HG03469 (cell line): ENCODE measurements at regions not wholly inside any gene's neighbourhood (a gene's known extent, or its start where the extent isn't known, plus 50 kb on each side); places are given as distances from the start of the nearest gene placed in this dataset.

Experiments
- ATAC-seq: cut with Tn5 transposase; IDR thresholded peaks from one replicate; pipeline ENCODE4 v1.9.1; 2021; ENCODE audit warnings: mild to moderate bottlenecking, moderate library complexity, moderate number of reproducible peaks; ENCODE audit not compliant: unreplicated experiment

DNA sequence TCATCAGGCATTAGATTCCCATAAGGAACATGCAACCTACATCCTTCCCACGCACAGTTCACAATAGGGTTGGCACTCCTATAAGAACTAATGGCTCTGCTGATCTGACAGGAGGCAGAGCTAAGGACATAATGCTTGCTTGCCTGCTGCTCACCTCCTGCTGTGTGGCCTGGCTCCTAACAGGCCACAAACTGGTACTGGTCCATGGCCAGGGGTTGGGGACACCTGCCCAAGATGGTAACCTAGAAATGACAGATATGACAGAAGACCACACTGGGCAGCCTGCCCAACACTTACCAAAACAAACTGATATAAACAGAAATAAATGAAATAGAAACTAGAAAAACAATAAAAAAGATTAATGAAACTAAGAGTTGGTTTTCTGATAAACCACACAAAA, 325.6 kb downstream of the SEC23A start:
- ATAC-seq = no peak

DNA sequence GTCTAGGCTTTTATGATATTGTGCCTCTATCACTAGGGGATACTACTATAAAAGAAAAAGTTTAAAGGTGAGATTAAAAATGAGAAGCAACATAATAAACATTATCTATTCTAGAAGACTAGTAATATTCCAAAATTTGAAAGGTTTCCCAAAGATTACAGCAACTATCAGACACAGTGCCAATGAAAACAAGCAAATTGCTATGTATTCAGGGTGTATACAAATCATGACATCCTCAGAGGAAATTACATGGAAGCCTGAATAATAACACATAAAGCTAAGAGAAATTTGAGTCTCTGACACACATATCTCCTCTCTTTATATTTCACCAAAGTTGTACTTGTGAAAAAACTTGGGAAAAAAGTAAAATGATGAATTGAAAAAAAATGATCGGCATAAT, 327.0 kb downstream of the SEC23A start:
- no peak for ATAC-seq

DNA sequence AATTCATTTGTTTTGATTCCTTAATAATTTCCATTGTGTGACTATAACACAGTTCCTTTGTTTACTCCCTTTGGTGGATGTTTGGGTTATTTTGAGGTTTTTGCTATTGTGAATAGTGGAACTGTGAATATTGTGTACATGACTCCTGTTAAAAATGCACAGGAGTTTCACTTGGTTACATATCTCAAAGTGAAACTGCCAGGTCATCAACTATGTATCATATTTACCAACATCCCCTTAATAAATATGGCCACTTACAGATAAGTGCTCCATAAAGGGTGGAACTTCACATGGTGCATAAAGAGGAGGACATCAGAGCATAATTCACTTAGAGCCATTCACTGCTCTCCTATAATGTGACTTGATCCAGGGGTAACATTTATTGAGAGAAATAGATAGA, 328.9 kb downstream of the SEC23A start:
- ATAC-seq = no peak

DNA sequence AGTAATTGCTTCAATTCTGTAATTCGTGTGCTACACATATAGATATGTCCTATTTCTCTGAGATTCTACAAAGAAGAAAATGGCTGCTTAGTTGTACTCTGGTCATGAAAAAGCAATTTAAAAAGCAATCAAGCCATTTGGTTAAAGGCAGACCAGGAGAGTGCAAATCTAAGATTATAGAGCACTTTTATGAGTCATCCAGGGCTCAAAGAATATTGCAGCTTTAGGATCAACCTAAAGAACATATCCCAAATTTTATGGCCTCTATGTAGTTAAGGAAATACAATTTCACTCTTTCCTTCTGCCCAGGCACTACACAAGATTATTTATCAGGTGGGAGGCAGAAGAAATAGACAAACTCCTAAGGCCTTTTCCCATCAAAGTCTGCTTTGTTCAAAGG, 332.8 kb downstream of the SEC23A start:
- no peak for ATAC-seq

DNA sequence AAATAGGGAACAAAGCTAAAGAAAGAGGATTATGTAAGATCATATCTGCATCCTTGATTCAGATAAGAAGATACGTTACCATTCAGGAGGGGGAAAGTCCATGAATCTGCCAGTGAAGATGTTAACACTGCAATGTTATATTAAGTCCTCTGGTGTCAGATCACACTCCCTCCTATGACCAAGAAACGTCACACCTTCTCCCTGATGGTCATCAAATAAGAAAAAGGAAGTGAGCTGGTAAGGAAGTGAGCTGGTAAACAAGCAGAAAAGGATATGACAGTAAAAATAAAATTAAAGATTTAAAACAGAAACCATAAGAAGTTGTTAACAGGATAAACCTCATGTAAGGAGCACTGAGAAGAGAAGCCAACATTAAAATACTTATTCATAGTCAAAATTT, 340.2 kb downstream of the SEC23A start:
- no peak for ATAC-seq

DNA sequence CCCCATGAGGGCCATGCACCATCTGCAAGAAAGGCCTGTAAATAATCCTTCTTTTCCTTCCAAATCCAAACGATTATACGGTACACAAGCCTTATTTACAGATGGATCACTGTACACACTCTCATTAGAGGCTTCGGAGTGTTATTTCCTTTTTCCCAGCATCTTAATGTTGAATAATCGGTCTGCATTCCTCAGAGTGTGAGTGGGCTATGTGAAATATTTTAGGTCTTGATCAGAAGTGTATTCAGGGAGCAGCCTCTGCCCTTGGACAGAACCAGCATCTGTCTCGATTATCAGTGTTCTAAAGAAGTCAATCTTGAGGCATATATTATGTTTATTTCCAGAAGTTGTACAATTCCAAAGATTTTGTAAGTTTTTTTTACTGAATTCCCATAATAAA, 340.6 kb downstream of the SEC23A start:
- ATAC-seq = no peak

DNA sequence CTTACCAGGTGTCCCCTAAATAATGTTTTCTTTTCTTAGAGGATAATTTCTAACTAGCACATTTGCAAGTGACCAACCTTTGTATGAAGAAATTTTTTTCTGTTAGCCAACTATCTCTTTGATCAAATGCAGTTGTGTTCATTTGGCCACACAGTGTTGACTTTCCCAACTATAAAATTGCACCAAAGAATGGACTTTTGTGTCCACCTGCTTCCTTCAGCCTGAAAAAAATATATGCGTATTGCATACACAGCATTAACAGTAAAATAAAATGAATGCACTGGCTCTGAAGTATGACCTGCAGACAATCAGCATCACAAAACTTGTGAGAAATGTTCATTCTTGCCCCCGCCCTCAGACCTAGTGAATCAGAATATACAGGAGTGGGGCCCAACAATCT, 342.0 kb downstream of the SEC23A start:
- no peak for ATAC-seq

DNA sequence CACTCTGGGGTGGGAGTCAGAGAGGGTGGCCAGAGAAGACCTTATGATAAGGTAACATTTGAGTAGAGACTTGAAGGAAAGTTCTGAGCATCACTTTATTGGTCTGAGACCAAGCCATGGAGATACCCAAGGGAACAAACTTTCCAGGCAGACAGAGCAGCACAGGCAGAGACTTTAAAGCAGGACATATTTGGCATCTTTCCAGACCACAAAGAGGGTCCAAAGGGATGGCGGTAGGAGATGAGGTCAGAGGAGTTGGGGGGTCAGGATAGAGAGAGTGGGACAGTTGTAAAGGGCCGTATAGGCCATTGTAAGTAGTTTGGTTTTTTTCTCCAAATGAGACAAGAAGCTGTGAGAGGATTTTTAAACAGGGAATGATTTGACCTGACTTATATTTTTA, 344.4 kb downstream of the SEC23A start:
- no peak for ATAC-seq

DNA sequence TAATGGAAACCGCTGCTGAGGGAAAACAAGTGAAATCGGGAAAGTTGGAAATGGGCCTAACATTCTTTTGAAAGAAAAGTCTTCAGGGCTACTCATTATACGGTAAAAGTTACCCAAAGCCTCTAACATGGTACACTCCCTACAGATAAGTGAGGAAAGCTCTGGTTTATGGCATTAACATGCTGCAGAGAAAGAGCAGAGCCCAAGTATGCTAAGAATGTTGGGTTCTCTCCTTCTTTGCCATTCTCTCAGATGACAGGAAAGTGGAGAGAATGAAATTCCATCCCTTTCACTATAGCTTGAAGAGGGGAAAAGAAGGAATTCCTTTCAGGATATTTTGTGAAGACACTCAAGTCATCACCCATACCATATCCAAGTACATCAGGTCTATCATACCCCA, 348.0 kb downstream of the SEC23A start:
- ATAC-seq = no peak

DNA sequence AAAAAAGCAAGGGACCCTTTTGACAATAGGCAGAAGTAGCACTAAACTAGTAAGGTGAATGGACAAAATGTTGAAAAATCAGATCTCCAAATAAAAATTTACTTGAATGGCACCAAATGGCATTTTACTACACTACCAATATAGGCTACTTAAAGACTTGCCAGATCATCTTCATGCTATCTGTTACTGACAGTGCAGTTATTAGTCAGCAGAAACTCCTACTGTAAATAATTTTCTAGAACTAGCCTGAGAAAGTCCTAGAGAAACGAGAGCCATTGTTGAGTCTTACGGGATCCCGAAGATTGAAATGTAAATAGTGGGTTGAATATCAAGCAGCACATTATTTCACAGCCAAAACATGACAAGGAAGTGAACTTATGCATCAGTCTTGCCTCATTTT, 350.3 kb downstream of the SEC23A start:
- no peak for ATAC-seq

DNA sequence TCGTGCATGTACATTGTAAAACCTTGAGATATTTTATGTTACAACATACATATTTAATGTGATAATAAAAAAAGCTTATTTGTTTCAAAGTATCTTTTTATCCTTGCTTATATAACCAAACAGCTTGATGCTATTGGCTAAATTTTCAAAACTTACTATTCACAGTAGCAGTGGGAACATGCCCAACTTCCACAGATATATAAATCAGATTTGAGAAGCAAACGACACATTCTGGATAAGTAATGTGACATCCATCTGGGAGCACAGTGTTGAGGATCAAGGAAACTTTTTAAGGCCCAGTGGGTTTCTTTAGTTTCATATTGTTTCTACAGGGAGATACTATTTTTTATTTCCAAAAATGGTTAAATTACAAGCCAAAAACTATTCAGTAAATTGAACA, 350.7 kb downstream of the SEC23A start:
- no peak for ATAC-seq

DNA sequence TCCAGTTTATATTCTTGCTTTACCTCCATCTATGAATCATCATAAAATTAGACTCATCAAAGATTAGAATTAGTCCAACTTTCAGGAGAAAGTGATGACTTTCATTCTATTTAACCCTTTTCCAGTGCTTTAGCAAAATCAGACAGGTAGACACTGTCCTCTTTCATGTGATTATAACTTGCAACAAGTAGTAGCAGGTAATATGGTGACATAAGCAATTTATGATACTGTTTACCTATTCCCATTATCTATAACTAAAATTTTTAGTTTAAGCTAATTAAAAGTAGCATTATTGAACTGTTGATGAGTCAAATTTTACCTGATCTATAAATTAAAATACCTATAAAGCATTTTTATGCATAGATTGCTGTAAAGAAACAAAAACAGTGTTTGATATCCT, 351.6 kb downstream of the SEC23A start:
- no peak for ATAC-seq

DNA sequence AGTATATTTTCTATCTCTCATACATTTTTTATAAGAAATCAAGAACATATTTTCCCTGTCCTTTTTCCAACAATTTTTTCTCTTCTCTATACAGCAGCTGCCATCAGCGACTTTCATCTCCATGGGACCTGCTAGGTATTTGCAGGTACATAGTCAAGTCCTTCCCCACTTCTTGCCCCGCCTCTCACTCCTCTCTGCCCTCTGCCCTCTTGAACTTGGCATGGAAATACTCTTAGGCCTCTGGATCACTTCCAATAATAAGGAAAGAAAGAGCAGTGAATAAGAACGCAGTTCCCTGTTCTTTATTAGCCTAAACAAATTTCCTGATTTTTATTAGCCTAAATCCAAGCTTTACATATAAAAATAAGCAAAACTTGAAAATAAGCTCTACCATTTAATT, 353.1 kb downstream of the SEC23A start:
- no peak for ATAC-seq

DNA sequence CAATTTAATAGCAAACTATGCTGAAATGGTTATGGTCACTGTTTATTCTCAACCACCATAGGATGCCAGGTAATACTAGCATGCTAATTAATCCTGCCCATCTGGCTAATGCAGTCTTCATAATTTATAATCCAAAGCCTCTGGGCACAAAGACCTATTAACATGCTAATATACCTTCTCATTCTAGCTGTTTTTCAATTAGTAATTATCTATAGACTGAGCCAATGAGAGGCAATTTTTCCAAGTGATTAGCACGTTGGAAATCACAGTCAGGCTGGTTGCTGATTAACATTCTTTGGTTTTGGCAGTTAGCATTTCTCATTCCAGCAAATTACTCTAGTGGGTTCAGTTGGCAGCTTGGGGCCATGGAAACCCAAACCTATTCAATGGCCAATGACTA, 357.2 kb downstream of the SEC23A start:
- no peak for ATAC-seq

DNA sequence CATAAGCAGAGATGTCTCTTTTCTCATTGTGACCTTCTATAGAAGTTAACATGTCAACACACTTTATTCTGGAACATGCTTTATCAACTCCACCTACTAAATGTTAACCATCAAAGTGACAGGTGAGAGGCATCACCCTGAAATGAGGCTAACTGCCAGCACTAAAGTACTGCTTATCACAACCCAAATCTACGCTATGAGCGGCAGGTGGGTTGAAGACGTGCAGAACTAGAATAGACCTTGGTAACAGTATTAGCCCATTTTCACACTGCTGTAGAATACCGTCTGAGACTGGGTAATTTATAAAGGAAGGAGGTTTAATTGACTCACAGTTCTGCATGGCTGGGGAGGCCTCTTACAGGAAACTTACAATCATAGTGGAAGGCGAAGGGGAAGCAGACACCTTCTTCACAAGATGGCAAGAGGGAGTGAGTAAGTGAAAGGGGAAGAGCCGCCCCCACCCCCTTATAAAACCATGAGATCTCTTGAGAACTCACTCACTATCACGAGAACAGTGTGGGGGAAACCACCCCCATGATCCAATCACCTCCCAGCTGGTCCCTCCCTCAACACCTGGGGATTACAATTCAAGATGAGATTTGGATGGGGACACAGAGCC, 359.0 kb downstream of the SEC23A start:
- no peak for ATAC-seq

DNA sequence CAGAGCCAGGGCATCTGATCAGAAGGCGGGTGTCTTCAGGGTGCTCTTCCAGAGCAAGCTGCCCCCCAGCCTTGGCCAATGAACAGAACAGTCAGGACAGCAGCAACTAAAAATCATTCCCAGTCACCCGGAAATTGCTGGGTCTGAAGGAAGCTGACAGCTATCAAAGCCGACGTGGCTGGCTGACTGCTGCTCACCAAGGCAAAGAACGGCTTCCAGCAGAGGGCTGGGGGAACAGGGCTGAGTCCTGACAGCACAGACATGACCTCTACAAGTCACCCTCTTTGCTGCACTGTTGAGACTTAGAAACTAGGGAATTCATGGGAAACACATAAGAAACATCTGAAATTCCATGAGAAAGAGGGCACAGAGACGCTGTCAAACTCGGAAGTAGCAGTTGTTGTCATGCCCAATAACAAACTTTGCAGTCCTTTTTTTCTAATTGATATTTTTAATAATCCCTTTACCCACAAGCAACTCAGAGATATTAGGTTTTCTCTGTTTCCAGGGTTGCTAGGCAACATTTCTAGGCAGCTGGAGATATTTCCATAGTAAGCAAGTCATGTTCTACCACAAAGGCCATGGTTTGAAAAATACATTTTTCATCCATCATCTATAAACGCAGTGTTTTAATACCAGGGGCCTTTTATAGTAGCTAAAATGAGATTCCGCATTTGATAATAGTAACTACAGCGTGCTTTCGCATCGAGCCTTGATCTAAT, 365.2 kb downstream of the SEC23A start:
- ATAC-seq = no peak

DNA sequence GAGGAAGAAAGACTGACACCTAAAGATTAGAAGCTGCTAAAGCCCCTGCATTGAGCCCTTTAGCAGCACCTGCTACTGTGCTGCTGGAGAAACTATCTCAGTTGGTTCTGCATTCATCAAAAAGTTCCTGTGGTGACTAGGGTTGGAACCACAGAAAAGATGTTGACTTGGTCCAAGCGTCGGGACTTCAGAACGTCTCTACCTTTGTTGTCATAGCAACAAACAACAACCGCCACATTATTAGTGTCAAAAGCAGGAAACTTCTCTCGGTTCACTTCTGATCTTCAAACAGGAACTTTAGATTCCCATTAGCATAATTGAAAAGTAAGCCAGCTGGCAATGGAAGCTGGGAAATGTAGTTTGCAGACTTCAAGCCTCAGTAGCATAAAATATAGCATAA, 368.0 kb downstream of the SEC23A start:
- no peak for ATAC-seq

DNA sequence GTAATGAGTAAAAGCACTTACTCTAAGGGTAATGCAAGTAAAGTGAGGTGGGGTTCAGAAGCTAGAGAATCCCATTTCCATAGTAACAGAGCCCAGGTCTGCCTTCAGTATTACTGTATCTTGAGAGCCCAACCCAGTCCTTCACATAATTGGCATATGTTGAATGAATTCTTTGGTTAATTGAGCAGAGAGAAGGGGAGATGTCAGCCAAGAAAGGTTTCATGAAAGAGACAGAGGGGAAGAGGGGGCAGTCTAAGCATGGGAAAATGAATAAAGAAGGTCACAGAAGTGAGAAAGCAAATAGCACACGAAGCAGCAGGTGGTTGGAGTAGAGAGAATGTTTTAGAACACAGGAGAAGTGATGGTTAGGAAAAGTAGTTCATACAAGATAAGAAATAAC, 371.1 kb downstream of the SEC23A start:
- ATAC-seq = no peak

DNA sequence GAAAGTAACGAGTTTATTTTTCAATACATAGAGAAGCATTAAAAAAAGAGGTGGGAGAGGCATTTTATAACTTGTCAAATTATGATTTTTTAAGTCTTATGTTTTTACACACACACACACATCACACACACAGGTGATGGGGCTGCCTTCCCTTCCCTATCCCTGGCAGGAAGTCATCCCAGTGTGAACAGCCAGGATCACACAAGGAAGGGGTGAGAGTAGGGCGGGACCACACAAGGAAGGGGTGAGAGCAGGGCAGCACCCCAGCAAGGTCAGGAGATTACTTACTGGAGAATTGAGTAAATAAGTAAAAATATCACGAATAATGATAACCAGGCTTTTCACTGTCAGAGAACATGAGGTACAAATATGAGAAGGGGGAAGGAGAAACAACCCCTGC, 372.6 kb downstream of the SEC23A start:
- no peak for ATAC-seq

DNA sequence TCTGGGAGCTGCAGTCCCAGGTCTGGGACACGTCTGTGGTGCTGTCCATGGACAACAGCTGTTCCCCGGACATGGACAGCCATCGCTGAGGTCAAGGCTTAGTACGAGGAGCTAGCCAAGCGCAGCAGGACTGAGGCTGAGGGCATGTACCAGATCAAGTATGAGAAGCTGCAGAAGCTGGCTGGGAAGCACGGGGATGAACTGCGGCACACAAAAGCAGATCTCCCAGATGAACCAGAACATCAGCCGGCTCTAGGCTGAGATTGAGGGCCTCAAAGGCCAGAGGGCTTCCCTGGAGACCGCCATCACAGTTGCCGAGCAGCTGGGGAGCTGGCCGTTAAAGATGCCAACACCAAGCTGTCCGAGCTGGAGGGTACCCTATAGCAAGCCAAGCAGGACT, 375.3 kb downstream of the SEC23A start:
- no peak for ATAC-seq

DNA sequence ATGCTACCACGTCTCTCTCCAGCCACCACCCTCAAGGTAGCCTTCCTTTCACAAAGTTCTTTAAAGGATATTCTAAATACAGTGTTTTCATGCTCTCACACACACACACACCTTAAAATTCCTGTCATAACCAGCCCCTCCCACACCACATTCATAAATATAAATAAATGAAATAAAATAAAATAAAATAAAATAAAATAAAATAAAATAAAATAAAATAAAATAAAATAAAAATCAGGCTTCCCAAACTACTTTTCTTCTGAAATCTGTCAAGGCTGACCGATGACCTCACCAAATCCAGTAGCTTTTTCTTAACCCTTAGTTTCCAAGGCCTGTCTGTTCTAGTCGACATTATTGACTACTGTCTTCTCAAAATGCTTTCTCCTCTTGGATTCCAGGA, 378.4 kb downstream of the SEC23A start:
- ATAC-seq = no peak

DNA sequence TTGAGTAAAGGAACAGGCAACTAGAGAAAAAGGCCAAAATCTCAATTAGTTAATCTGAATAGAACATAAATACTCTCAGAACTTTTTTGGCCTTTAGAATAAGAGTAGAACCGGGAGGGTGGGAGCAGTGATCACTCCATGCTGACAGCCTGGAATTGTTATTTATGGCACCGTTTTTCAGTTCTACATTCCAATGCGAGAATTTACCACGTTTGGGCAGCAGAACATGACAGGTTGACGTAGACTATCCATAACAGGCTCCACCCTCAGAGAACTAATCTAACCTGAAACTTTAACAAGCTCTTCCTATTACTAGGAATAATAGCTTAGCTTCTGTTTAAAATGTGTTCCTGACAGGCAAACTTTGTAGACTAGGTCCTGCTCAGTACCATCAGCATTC, 379.1 kb downstream of the SEC23A start:
- no peak for ATAC-seq

DNA sequence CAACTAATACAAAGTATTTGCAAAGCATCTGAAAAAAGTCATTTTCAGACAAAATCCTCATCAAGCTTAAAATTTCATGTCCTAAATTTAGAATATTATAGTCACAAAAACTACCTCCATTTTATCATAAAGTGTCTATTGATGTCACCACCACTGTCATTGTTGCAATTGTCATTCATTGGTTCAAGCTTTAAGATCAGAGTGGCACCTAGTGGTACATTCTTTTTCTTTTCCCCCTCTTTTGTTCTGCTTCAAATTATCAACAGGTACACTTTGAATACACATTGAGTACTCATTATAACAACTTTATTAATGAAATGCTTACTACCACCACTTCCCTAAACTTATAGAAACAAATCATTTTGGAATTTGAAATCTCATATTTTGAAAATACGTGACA, 379.8 kb downstream of the SEC23A start:
- ATAC-seq = no peak
